Immature natural killer cell (primary cell): ENCODE measurements at regions not wholly inside any gene's neighbourhood (a gene's known extent, or its start where the extent isn't known, plus 50 kb on each side); places are given as distances from the start of the nearest gene placed in this dataset.
"Not testable (repeated sequence)": the region's sequence is repeated elsewhere in the genome, so short reads cannot be mapped to it uniquely, and the experiment has no call there.

ENCODE experiments used
- DNase-seq, 3 donors: peaks; one replicate each; pipeline ENCODE4 v3.0.0; 2022; ENCODE audit warnings: mixed read lengths in 1 of 3
- H3K27ac Mint-ChIP-seq, 6 donors: one replicate each; pipeline ENCODE4 v1.8.0; 2020; ENCODE audit warnings: mixed read lengths in 6 of 6, mild to moderate bottlenecking in 5 of 6, inconsistent platforms in 4 of 6, moderate library complexity in 3 of 6
- H3K27me3 Mint-ChIP-seq, 3 donors: one replicate each; pipeline ENCODE4 v1.8.0; 2020 to 2021; ENCODE audit warnings: low read depth in 3 of 3, mild to moderate bottlenecking in 3 of 3, mixed read lengths in 3 of 3, moderate library complexity in 3 of 3, inconsistent platforms in 1 of 3
- H3K36me3 Mint-ChIP-seq, 3 donors: one replicate each; pipeline ENCODE4 v1.8.0; 2020; ENCODE audit warnings: mixed read lengths in 3 of 3, inconsistent platforms in 2 of 3, mild to moderate bottlenecking in 2 of 3
- H3K4me1 Mint-ChIP-seq, 2 donors: one replicate each; pipeline ENCODE4 v1.8.0; 2020; ENCODE audit warnings: inconsistent platforms in 2 of 2, mild to moderate bottlenecking in 2 of 2, mixed read lengths in 2 of 2, moderate library complexity in 1 of 2
- H3K4me3 Mint-ChIP-seq, 5 donors: one replicate each; pipeline ENCODE4 v1.8.0; 2020; ENCODE audit warnings: mild to moderate bottlenecking in 5 of 5, mixed read lengths in 5 of 5, inconsistent platforms in 3 of 5, moderate library complexity in 3 of 5
- H3K9me3 Mint-ChIP-seq, 6 donors: one replicate each; pipeline ENCODE4 v1.8.0; 2020; ENCODE audit warnings: mild to moderate bottlenecking in 6 of 6, mixed read lengths in 6 of 6, inconsistent platforms in 4 of 6, moderate library complexity in 3 of 6

- no peaks in the 10 kb centered on the region for H3K36me3 Mint-ChIP-seq
- H3K4me3 Mint-ChIP-seq: no peak overlapping the region
Measured at GRCh38 chr14:86936556-86936955, 1056.4 kb downstream of the GALC start.

GRCh38 chr14:86935241-86935885 is 1057.6 kb downstream of the GALC start:
- H3K4me3 Mint-ChIP-seq: no peak overlapping the region
- peaks cover 6 to 31% (median 15%) of the 10 kb centered on the region in 6 donors for H3K9me3 Mint-ChIP-seq
- no peak overlapping the region for H3K27ac Mint-ChIP-seq
- no peak for DNase-seq
- no peaks in the 10 kb centered on the region for H3K4me1 Mint-ChIP-seq
- peaks cover 0 to 2% (median 0%) of the 10 kb centered on the region in 3 donors for H3K27me3 Mint-ChIP-seq
- no peaks in the 10 kb centered on the region for H3K36me3 Mint-ChIP-seq

More at GRCh38 chr14:86936556-86936955, 1056.4 kb downstream of the GALC start:
- Mint-ChIP-seq H3K4me1 (no peaks in the 10 kb centered on the region), H3K9me3 (peaks cover 5 to 34% (median 13%) of the 10 kb centered on the region in 6 donors), H3K27me3 (peaks cover 0 to 2% (median 0%) of the 10 kb centered on the region in 3 donors), H3K27ac (no peak overlapping the region)
- no peak for DNase-seq

DNA sequence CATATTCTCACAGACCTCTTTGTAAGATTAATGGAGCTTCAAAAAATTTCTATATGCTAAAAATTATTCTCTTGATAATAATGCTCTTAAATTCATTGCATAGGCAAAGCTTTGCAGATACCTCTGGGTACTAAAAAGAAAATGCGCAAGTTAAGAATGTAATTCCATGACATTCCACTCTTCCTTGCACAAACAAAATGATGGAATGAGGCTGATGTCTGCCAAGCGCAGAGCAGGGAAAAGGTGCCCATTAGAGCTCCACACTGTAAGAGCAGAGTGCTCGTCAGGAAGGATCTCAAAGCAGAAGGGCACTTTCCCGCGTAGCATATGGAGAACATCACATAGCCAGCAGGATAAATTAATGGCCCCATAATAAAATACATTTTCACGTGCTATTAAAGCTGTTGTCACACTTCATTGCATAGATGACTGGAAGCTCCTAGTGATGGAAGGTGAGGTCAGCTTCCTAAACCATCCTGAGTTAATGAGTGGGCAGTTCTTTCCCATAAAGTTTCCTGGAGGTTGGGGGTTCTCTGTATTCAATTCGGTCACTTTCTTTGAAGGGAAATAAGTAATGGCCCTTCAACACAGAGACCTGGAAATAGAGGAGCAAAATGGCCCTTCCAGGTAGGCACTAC is 1058.9 kb downstream of the GALC start:
- Mint-ChIP-seq H3K9me3 (peaks cover 8 to 25% (median 11%) of the 10 kb centered on the region in 6 donors), H3K36me3 (no peaks in the 10 kb centered on the region), H3K4me3 (no peak overlapping the region), H3K4me1 (no peaks in the 10 kb centered on the region), H3K27ac (no peak overlapping the region), H3K27me3 (no peaks in the 10 kb centered on the region)
- no peak for DNase-seq

DNA sequence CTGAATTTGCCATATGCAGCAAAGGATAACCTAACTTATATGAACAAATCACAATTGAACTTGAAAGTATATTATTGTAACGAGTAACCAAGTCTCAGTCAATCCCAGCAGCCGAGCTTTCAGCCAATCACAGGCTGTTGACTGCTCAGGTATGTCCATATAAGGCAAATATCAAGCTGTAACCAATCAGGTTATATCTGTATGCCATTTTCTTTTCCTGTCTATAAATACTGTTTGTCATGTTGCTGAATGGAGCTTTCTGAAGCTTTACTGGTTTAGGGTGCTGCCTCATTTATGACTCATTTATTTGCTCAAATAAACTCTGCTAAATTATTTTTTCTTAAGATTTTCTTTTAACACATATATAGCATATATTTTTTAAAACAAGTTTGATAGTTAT is 1059.5 kb downstream of the GALC start:
- H3K9me3 Mint-ChIP-seq: peaks cover 3 to 20% (median 9%) of the 10 kb centered on the region in 6 donors
- H3K36me3 Mint-ChIP-seq: no peaks in the 10 kb centered on the region
- no peak overlapping the region for H3K4me3 Mint-ChIP-seq
- H3K27me3 Mint-ChIP-seq: no peaks in the 10 kb centered on the region
- DNase-seq: no peak
- no peak overlapping the region for H3K27ac Mint-ChIP-seq
- no peaks in the 10 kb centered on the region for H3K4me1 Mint-ChIP-seq

DNA sequence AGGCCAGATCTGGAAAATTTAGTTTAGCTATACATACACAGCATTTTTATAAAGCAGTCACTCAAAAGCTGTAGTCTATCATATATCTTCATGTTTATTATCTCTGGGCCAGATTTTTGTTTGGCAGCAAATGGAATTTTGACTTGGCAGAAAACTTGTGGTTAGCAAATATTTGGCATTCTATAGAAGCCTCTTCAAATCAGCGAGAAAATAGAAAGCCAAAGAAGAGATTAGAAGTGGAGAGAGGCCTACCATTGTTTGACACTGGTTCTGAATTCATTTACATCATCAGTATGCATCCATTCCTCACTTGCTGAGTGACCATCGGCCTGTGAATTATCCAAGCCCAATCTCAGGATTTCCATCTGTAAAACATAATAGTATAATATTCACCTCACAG is 1077.6 kb downstream of the GALC start:
- H3K27ac Mint-ChIP-seq: no peak overlapping the region
- H3K4me3 Mint-ChIP-seq: no peak overlapping the region
- peaks cover 0 to 1% (median 0%) of the 10 kb centered on the region in 3 donors for H3K27me3 Mint-ChIP-seq
- no peaks in the 10 kb centered on the region for H3K4me1 Mint-ChIP-seq
- peaks cover 0 to 17% (median 1%) of the 10 kb centered on the region in 6 donors for H3K9me3 Mint-ChIP-seq
- DNase-seq: no peak
- H3K36me3 Mint-ChIP-seq: no peaks in the 10 kb centered on the region

DNA sequence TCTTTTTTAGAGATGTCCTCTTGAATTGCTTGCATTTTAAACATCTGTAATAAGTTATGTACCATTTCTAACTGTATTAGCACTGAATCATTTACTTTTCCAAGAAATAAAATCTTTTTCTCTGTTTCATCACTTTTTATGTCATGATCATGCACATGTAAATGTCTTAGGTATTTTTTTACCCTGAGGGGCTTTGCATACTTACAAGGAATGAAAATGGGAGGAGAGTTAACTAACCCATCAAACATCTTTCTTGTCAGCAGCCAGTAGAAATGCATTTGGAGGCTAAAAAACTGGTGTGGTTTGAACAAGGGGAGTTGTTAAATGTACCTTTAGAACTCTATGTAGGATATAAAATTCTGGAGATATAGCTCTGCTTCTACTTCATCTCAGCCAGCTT is 1080.3 kb downstream of the GALC start:
- Mint-ChIP-seq H3K9me3 (peaks cover 0 to 16% (median 1%) of the 10 kb centered on the region in 6 donors), H3K36me3 (no peaks in the 10 kb centered on the region), H3K27ac (no peak overlapping the region), H3K4me1 (no peaks in the 10 kb centered on the region), H3K27me3 (peaks cover 0 to 1% (median 0%) of the 10 kb centered on the region in 3 donors), H3K4me3 (no peak overlapping the region)
- DNase-seq: no peak

DNA sequence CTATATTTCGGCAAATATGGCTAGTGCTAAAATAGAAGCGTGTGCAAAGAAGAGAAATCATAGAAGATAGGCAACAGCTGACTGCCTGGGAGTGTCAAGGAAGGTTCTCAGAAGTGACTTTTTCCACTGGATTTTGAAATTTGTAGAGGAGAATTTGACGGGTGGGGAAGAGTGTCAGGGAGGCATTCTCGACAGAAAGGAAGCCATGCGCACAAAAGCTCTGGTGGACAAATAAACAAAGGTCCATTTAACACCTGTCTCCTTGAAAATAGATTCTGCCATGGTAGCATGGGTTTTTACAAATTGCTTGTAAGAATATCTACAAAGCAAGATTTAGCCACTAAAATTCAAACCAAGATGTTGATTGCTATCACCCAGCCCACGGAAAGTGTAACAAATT is 1081.5 kb downstream of the GALC start:
- Mint-ChIP-seq H3K9me3 (peaks cover 0 to 7% (median 1%) of the 10 kb centered on the region in 6 donors), H3K36me3 (no peaks in the 10 kb centered on the region), H3K4me1 (no peaks in the 10 kb centered on the region), H3K27ac (no peak overlapping the region), H3K27me3 (peaks cover 0 to 1% (median 0%) of the 10 kb centered on the region in 3 donors), H3K4me3 (no peak overlapping the region)
- DNase-seq: no peak

GRCh38 chr14:86905386-86905926 is 1087.5 kb downstream of the GALC start:
- not testable (repeated sequence) for H3K4me1 Mint-ChIP-seq, H3K36me3 Mint-ChIP-seq, H3K4me3 Mint-ChIP-seq, DNase-seq, H3K27me3 Mint-ChIP-seq, H3K9me3 Mint-ChIP-seq, H3K27ac Mint-ChIP-seq

DNA sequence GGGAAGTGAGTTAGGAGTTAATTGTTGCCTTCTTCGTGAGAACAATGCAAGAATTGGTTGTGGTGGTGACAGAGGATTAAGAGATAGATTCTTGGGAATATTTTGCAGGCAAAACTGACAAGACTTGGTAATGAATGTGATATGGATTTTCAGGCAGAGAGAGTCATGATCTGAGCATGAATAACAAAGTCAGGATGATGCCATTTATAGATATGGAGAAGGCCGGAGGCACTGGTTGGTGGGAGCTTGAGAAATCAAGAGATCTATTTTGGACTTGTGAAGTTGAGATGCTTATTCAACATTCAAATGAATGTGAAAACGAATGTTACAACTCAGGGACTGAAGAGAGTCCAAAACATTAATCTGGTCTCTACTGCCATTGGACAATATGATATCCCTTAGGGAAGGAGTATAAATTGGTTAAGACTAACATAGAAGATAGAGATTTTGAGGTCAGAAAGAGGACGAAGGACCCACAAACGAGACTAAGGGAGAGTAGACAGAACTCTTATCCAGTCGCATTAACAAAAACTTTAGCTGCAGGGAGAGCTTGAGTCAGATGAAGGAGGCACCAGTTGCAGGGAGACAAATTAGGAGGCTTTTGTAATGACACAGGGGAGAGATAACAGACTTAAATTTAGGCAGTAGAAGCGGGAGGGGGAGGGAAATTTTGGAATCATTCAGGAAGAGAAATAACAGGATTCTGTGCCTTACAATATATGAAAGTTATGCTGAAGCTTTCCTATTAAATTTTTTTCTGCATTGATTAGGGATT is 1090.6 kb downstream of the GALC start:
- DNase-seq: no peak
- Mint-ChIP-seq H3K27me3 (no peaks in the 10 kb centered on the region), H3K4me3 (no peak overlapping the region), H3K4me1 (no peaks in the 10 kb centered on the region), H3K36me3 (no peaks in the 10 kb centered on the region), H3K27ac (no peak overlapping the region), H3K9me3 (peaks cover 0 to 6% (median 0%) of the 10 kb centered on the region in 6 donors)

DNA sequence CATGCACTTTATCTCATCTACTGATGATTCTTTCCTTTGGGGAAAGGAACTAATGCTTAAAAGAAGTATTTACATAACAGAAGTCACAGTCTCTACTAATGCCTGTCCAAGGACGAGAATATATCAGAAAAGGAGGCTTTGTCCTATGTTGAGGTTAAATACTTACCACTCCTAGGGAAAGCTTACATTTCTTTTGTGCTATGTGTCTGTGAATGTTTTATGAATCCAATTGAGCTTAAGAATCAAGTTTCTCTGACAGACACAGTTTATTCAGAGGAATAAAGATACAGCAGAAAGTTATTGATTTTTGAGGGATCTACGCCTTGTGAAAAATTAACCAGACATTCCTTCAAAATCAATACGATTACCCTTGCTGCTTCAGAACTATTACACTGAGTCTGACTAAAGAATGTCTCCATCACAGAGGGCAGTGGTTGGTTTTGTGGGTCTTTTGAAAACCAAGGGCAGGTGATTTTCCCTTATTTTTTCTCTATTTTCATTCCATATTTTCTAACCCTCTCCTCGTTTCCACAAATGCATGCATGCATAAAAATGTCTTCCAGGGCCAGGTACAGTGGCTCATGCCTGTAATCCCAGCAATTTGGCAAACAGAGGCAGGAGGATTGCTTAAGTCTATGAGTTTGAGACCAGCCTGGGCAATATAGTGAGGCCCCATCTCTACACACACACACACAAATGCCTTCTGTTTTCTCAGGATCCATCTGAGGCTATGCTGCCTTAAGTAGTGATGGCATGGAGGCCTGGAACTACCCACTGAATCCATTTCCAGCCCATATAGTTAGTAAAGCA is 1095.1 kb downstream of the GALC start:
- Mint-ChIP-seq H3K27ac (no peak overlapping the region), H3K4me1 (no peaks in the 10 kb centered on the region), H3K36me3 (no peaks in the 10 kb centered on the region), H3K4me3 (no peak overlapping the region), H3K9me3 (peaks cover 0 to 4% (median 2%) of the 10 kb centered on the region in 6 donors), H3K27me3 (no peaks in the 10 kb centered on the region)
- DNase-seq: no peak

DNA sequence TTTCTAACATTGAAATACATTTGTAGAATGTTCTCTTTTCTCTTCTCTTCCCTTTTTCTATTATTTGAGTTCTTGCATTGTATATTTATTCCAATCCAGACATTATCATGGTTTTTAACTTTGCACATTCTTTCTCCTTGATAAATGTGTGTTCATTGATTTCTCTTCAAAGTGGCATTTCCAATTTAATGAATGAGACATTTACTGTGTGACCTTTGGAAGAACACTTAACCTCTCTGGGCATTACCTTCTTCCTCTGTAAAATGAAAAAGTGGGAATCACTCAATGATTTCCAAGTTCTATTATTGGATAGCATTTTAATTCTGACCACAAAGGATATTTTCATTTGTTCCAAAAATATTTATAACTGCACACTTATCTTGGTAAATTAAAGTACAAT is 1095.8 kb downstream of the GALC start:
- Mint-ChIP-seq H3K4me1 (no peaks in the 10 kb centered on the region), H3K4me3 (no peak overlapping the region), H3K9me3 (peaks cover 0 to 5% (median 2%) of the 10 kb centered on the region in 6 donors), H3K27me3 (no peaks in the 10 kb centered on the region), H3K36me3 (no peaks in the 10 kb centered on the region), H3K27ac (no peak overlapping the region)
- DNase-seq: no peak

- Mint-ChIP-seq H3K27ac (no peak overlapping the region), H3K27me3 (no peaks in the 10 kb centered on the region), H3K36me3 (no peaks in the 10 kb centered on the region), H3K4me3 (no peak overlapping the region), H3K9me3 (peaks cover 0 to 5% (median 2%) of the 10 kb centered on the region in 6 donors), H3K4me1 (no peaks in the 10 kb centered on the region)
- no peak for DNase-seq
Measured at GRCh38 chr14:86896701-86897100, 1096.3 kb downstream of the GALC start.

- no peak for DNase-seq
- H3K27me3 Mint-ChIP-seq: no peaks in the 10 kb centered on the region
- peaks cover 2 to 17% (median 9%) of the 10 kb centered on the region in 6 donors for H3K9me3 Mint-ChIP-seq
- H3K36me3 Mint-ChIP-seq: no peaks in the 10 kb centered on the region
- no peak overlapping the region for H3K4me3 Mint-ChIP-seq
- H3K27ac Mint-ChIP-seq: no peak overlapping the region
- no peaks in the 10 kb centered on the region for H3K4me1 Mint-ChIP-seq
Measured at GRCh38 chr14:86892152-86892956, 1100.6 kb downstream of the GALC start.
